Right lobe of liver (tissue), 6 donors: ENCODE measurements at regions not wholly inside any gene's neighbourhood (a gene's known extent, or its start where the extent isn't known, plus 50 kb on each side); places are given as distances from the start of the nearest gene placed in this dataset.

Experiments
- ATAC-seq, 4 donors: fragments of 200-7000 bp; cut with Tn5 transposase; one replicate each; pipeline ENCODE4 v1.9.1; 2020; ENCODE audit warnings: mild to moderate bottlenecking in 4 of 4, moderate library complexity in 4 of 4
- DNase-seq, 3 donors: peaks; one replicate each; pipeline ENCODE4 v3.0.0-alpha.2; 2020
- H3K27ac ChIP-seq, 3 donors: fragments of 200-600 bp; one replicate each; pipeline ENCODE4 v1.8.0; 2022
- H3K27me3 ChIP-seq, 2 donors: fragments of 200-600 bp; one replicate each; pipeline ENCODE4 v1.8.0; 2022
- H3K36me3 ChIP-seq, 4 donors: fragments of 200-600 bp; sonication (generic) in 1 of 4; one replicate each; pipeline versions ENCODE4 v1.5.1 to v1.8.0; 2017 to 2022; ENCODE audit warnings: control low read depth in 1 of 4
- H3K4me1 ChIP-seq, 4 donors: fragments of 200-600 bp; sonication (generic) in 1 of 4; one replicate each; pipeline versions ENCODE4 v1.5.1 to v1.8.0; 2017 to 2022; ENCODE audit warnings: control low read depth in 1 of 4
- H3K4me3 ChIP-seq, 3 donors: fragments of 200-600 bp; one replicate each; pipeline ENCODE4 v1.8.0; 2022
- H3K9me3 ChIP-seq, 4 donors: fragments of 200-600 bp; sonication (generic) in 1 of 4; one replicate each; pipeline versions ENCODE4 v1.5.1 to v1.8.0; 2017 to 2022; ENCODE audit warnings: control low read depth in 1 of 4
- CTCF ChIP-seq, 4 donors: fragments of 200-600 bp in 3 of 4; fragments of 450-650 bp in 1 of 4; IDR thresholded peaks; one replicate each; pipeline versions ENCODE4 v1.5.1 to v1.8.0; 2016 to 2022; ENCODE audit warnings: antibody characterized with exemption in 4 of 4, mild to moderate bottlenecking in 2 of 4
- POLR2A ChIP-seq: fragments of 450-650 bp; IDR thresholded peaks from one replicate; pipeline ENCODE4 v1.6.1; 2017; ENCODE audit warnings: antibody characterized with exemption, mild to moderate bottlenecking
- WGBS: methylation state at CpG from one replicate; pipeline ENCODE4 v1.1.6; 2018; ENCODE audit warnings: low coverage, low lambda C conversion rate; ENCODE audit not compliant: insufficient coverage; ENCODE audit errors: missing lambda C conversion rate; 5-methylcytosine and 5-hydroxymethylcytosine counted together
- intact Hi-C, 2 donors: fragments of 100-400 bp; cut with DNase I; formaldehyde crosslinking; loops; one replicate each; pipeline versions ENCODE4 v1.11.2 to v1.14.1; 2022
- donor health status: DM: no; HTN: yes; CAD: no.
- donor health status: DM: no; HTN: no; CAD: no.
- donor health status: DM: no; HTN: no; CAD: no.
- donor health status: DM: no; HTN: yes; CAD: no.
- donor health status: DM: no; HTN: yes; CAD: no.

DNA sequence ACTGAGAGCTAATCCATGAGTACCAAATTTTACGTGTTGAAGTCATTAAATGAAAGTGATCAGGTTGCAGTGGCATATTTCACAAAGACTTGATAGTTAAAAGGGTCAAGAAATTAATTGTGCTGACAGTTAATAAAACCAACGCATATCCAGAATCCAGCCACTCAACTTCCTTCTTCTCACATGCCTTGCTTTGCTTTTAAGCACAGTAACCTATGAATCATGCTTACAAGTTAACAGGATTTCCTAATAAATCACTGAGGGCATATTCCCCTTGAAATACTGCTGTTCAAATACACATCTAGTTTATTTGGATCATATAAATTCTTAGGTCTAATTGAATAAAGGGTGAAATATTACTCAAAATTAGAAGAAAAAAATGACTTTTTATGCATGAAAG, 801.5 kb upstream of the EPHA6 start:
- H3K4me1 ChIP-seq: no peaks in the 10 kb centered on the region
- ATAC-seq (no peak), DNase-seq (no peak)
- 21% methylated on average over 2 of the region's 2 CpGs for WGBS
- no peak overlapping the region for H3K4me3 ChIP-seq
- no peaks in the 10 kb centered on the region for H3K27me3 ChIP-seq
- no peak overlapping the region for H3K27ac ChIP-seq
- no peaks in the 10 kb centered on the region for H3K9me3 ChIP-seq
- TF ChIP-seq CTCF (IDR thresholded peaks at IDR 0.05): no peak
- TF ChIP-seq POLR2A: no peak
- H3K36me3 ChIP-seq: no peaks in the 10 kb centered on the region
- intact Hi-C loops: no loop called here

GRCh38 chr3:96017556-96017955, 796.8 kb upstream of the EPHA6 start:
- Histone ChIP-seq H3K4me3 (no peak overlapping the region), H3K27ac (no peak overlapping the region), H3K9me3 (no peaks in the 10 kb centered on the region), H3K27me3 (no peaks in the 10 kb centered on the region), H3K36me3 (no peaks in the 10 kb centered on the region), H3K4me1 (no peaks in the 10 kb centered on the region)
- no peak for TF ChIP-seq CTCF (IDR thresholded peaks at IDR 0.05)
- no peak for TF ChIP-seq POLR2A
- ATAC-seq (no peak), DNase-seq (no peak)
- intact Hi-C loops: no loop called here
- WGBS: 44% methylated on average over 3 of the region's 3 CpGs

- intact Hi-C loops: no loop called here
- WGBS: 35% methylated on average over 2 of the region's 2 CpGs
- Histone ChIP-seq H3K36me3 (no peaks in the 10 kb centered on the region), H3K27ac (no peak overlapping the region), H3K27me3 (no peaks in the 10 kb centered on the region), H3K9me3 (no peaks in the 10 kb centered on the region), H3K4me1 (no peaks in the 10 kb centered on the region), H3K4me3 (no peak overlapping the region)
- TF ChIP-seq CTCF (IDR thresholded peaks at IDR 0.05) (no peak), POLR2A (no peak)
- DNase-seq (no peak), ATAC-seq (no peak)
Observed at GRCh38 chr3:96022676-96023075, 791.7 kb upstream of the EPHA6 start.

GRCh38 chr3:96027718-96028117, 786.7 kb upstream of the EPHA6 start:
- Histone ChIP-seq H3K27ac (no peak overlapping the region), H3K4me1 (no peaks in the 10 kb centered on the region), H3K9me3 (no peaks in the 10 kb centered on the region), H3K27me3 (no peaks in the 10 kb centered on the region), H3K4me3 (no peak overlapping the region), H3K36me3 (no peaks in the 10 kb centered on the region)
- ATAC-seq (no peak), DNase-seq (no peak)
- intact Hi-C loops: no loop called here
- WGBS: 51% methylated on average over 2 of the region's 2 CpGs
- TF ChIP-seq POLR2A (no peak), CTCF (IDR thresholded peaks at IDR 0.05) (no peak)

GRCh38 chr3:96039632-96040031, 774.8 kb upstream of the EPHA6 start:
- H3K4me1 ChIP-seq: no peaks in the 10 kb centered on the region
- no peak overlapping the region for H3K4me3 ChIP-seq
- no peaks in the 10 kb centered on the region for H3K36me3 ChIP-seq
- DNase-seq: no peak
- TF ChIP-seq CTCF (IDR thresholded peaks at IDR 0.05) (no peak), POLR2A (no peak)
- no peaks in the 10 kb centered on the region for H3K27me3 ChIP-seq
- H3K9me3 ChIP-seq: no peaks in the 10 kb centered on the region
- intact Hi-C loops: no loop called here
- ATAC-seq: no peak
- H3K27ac ChIP-seq: no peak overlapping the region
